HG03060 (cell line): ENCODE measurements at regions not wholly inside any gene's neighbourhood (a gene's known extent, or its start where the extent isn't known, plus 50 kb on each side); places are given as distances from the start of the nearest gene placed in this dataset.
"Not testable (repeated sequence)": the region's sequence is repeated elsewhere in the genome, so short reads cannot be mapped to it uniquely, and the experiment has no call there.

ENCODE experiments used
- ATAC-seq: cut with Tn5 transposase; IDR thresholded peaks from one replicate; pipeline ENCODE4 v1.9.1; 2021; ENCODE audit warnings: low read depth, moderate number of reproducible peaks; ENCODE audit not compliant: unreplicated experiment

- no peak for ATAC-seq
These were observed 1553.8 kb upstream of the FLRT2 start for GRCh38 chr14:83975841-83976770.

GRCh38 chr14:83977583-83977982 is 1552.4 kb upstream of the FLRT2 start:
- no peak for ATAC-seq

- ATAC-seq = not testable (repeated sequence)
These were observed 1548.2 kb upstream of the FLRT2 start for GRCh38 chr14:83981676-83982258.

- ATAC-seq = no peak
These were observed 1541.7 kb upstream of the FLRT2 start for GRCh38 chr14:83988275-83988674.

- no peak for ATAC-seq
These were observed 1538.3 kb upstream of the FLRT2 start for GRCh38 chr14:83991666-83992065.

- ATAC-seq = no peak
These were observed 1537.1 kb upstream of the FLRT2 start for GRCh38 chr14:83992857-83993256.

- ATAC-seq = no peak
These were observed 1536.4 kb upstream of the FLRT2 start for GRCh38 chr14:83993545-83993944.

- ATAC-seq = no peak
These were observed 1535.9 kb upstream of the FLRT2 start for GRCh38 chr14:83994020-83994419.

- ATAC-seq = no peak
These were observed 1528.9 kb upstream of the FLRT2 start for GRCh38 chr14:84001023-84001422.

GRCh38 chr14:84003346-84003745 is 1526.6 kb upstream of the FLRT2 start:
- no peak for ATAC-seq

GRCh38 chr14:84006643-84007155 is 1523.2 kb upstream of the FLRT2 start:
- ATAC-seq = no peak

- ATAC-seq = no peak
These were observed 1516.5 kb upstream of the FLRT2 start for GRCh38 chr14:84013424-84013823.

- ATAC-seq = no peak
These were observed 1512.4 kb upstream of the FLRT2 start for GRCh38 chr14:84017495-84017894.

GRCh38 chr14:84021433-84021832 is 1508.5 kb upstream of the FLRT2 start:
- no peak for ATAC-seq

- no peak for ATAC-seq
These were observed 1505.6 kb upstream of the FLRT2 start for GRCh38 chr14:84024231-84024820.

- no peak for ATAC-seq
These were observed 1504.6 kb upstream of the FLRT2 start for GRCh38 chr14:84025106-84026012.

GRCh38 chr14:84027351-84027750 is 1502.6 kb upstream of the FLRT2 start:
- no peak for ATAC-seq

- no peak for ATAC-seq
These were observed 1501.8 kb upstream of the FLRT2 start for GRCh38 chr14:84028080-84028604.

GRCh38 chr14:84029246-84029645 is 1500.7 kb upstream of the FLRT2 start:
- ATAC-seq = no peak

GRCh38 chr14:84029720-84030119 is 1500.2 kb upstream of the FLRT2 start:
- ATAC-seq = no peak
